HG02981 (cell line): ENCODE measurements at regions not wholly inside any gene's neighbourhood (a gene's known extent, or its start where the extent isn't known, plus 50 kb on each side); places are given as distances from the start of the nearest gene placed in this dataset.
"Not testable (repeated sequence)": the region's sequence is repeated elsewhere in the genome, so short reads cannot be mapped to it uniquely, and the experiment has no call there.

Source experiments
- ATAC-seq: cut with Tn5 transposase; IDR thresholded peaks from one replicate; pipeline ENCODE4 v1.9.1; 2021; ENCODE audit warnings: mild to moderate bottlenecking, moderate library complexity; ENCODE audit not compliant: unreplicated experiment

GRCh38 chr2:101645886-101646285, 51.6 kb upstream of the MAP4K4 start:
- not testable (repeated sequence) for ATAC-seq

- no peak for ATAC-seq
These were observed 52.6 kb upstream of the MAP4K4 start for GRCh38 chr2:101644842-101645383.

GRCh38 chr2:101643004-101643524, 54.4 kb upstream of the MAP4K4 start:
- no peak for ATAC-seq

- no peak for ATAC-seq
These were observed 58.5 kb upstream of the MAP4K4 start for GRCh38 chr2:101638817-101639605.

- ATAC-seq: no peak
These were observed 59.3 kb upstream of the MAP4K4 start for GRCh38 chr2:101638181-101638711.

GRCh38 chr2:101630224-101630949, 67.1 kb upstream of the MAP4K4 start:
- no peak for ATAC-seq

GRCh38 chr2:101628030-101628392, 69.5 kb upstream of the MAP4K4 start:
- no peak for ATAC-seq

GRCh38 chr2:101627285-101628029, 70.0 kb upstream of the MAP4K4 start:
- no peak for ATAC-seq

GRCh38 chr2:101625814-101626213, 71.7 kb upstream of the MAP4K4 start:
- ATAC-seq: not testable (repeated sequence)

- ATAC-seq: no peak
These were observed 72.1 kb upstream of the MAP4K4 start for GRCh38 chr2:101625387-101625786.

- no peak for ATAC-seq
These were observed 72.7 kb upstream of the MAP4K4 start for GRCh38 chr2:101624706-101625332.

GRCh38 chr2:101623031-101623521, 74.4 kb upstream of the MAP4K4 start:
- ATAC-seq: peak; percentile 66

- peak; percentile 66 for ATAC-seq
These were observed 75.1 kb upstream of the MAP4K4 start for GRCh38 chr2:101622210-101623030.

- no peak for ATAC-seq
These were observed 78.3 kb upstream of the MAP4K4 start for GRCh38 chr2:101619191-101619591.

GRCh38 chr2:101617796-101618195, 79.7 kb upstream of the MAP4K4 start:
- no peak for ATAC-seq

GRCh38 chr2:101617188-101617587, 80.3 kb upstream of the MAP4K4 start:
- ATAC-seq: no peak

- no peak for ATAC-seq
These were observed 83.3 kb upstream of the MAP4K4 start for GRCh38 chr2:101614127-101614759.

GRCh38 chr2:101613056-101613704, 84.3 kb upstream of the MAP4K4 start:
- ATAC-seq: no peak
